HG03442 (cell line): ENCODE measurements at regions not wholly inside any gene's neighbourhood (a gene's known extent, or its start where the extent isn't known, plus 50 kb on each side); places are given as distances from the start of the nearest gene placed in this dataset.
"Not testable (repeated sequence)": the region's sequence is repeated elsewhere in the genome, so short reads cannot be mapped to it uniquely, and the experiment has no call there.

Experiments
- ATAC-seq: cut with Tn5 transposase; IDR thresholded peaks from one replicate; pipeline ENCODE4 v1.9.1; 2021; ENCODE audit warnings: mild to moderate bottlenecking, moderate library complexity; ENCODE audit not compliant: unreplicated experiment

DNA sequence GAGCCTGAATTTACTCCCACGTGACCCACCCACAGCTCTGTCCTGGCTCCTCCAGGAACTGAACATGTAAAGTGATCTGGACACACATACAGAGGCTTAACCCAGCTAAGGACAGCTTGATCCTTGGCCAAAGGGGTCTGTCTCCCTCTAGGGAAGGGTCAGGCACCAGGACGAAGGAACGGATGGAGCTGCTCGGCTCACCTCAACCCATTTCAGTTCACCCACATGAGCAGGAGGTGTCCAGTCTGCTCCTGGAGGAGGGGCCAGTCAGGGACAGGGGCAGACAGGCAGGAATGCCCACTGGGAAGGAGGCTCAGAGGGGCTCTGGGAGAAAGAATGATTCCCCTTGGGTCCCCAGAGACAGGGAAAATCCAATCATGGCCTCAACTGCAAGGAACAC is 567.2 kb downstream of the PTPRU start:
- no peak for ATAC-seq

DNA sequence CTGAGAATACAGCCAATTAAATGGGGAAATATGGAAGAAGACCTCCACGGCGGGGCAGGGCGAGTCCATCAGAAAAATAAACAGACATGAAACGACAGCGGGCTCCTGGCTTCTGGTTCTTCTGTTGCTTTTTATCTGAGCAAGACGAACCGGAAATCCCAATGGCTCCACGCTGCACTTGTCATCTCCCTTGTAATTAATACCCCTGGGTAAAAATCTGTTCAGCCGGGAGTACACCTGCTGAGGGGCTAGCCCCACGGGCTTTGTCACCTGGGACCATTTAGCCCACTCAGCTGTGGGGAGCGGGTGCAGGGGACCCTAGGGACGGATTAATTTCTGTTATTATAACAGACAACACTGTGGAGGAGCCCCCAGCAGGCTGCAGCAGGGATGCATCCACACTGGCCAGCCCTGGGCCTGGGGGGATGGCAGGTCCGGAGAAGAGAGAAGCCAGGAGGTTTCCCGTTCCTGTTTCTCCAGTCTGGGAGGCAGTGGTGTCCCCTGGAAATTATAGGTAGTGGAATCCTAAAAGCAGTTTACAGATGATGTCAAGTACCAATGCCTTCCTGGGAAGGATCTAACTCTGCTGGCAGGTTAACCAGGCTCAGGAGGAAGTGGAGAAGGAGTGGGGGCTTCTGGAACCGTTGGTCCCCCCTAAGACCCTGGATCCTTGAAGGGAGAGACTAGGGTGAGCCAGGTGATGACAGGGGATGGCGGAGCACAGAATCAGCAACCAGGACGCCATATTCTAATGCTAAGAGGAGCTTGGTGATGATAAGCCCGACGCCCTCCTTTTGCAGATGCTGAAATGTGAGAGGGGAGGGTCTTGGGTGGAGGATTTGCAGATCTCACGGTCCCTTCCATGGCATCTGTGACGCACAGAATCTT is 566.1 kb downstream of the PTPRU start:
- ATAC-seq: no peak

DNA sequence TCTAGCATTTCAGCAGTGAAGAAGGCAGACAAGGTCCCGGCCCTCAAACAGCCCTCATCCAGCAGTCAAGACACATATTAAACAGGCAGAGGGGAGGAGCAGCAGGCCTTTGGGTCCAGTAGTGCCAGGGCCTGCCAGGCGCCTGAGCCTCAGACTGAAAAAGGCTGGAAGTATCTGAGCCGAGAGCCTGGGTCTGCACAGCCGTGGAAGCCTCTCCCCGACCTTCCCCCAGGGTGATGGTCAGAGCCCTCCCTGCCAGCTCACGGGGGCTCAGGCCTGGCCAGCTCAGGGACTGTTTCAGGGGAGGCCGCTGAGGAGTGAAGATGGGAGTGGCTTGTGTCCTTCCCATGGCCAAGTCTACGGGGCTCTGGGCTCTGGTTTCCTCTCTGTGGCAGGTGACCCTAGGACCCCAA is 565.2 kb downstream of the PTPRU start:
- no peak for ATAC-seq

DNA sequence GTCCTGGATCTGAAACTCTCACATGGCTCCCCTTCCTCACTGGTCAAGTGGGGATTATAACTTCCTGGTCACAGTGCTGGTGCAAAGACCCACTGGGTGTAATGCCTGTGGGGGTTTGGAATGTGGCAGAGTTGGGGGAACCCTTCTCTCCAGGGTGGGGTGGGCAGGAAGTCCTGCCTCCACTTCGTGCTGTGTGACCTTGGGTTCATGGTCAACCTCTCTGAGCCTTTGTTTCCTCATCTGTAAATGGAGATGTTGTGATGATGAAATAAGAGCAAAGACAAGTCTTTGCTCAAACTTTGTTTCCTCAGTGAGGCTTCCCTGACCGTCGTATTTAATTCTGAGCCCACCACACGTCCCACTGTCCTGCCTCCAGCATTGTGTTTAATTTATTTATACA is 564.7 kb downstream of the PTPRU start:
- no peak for ATAC-seq

DNA sequence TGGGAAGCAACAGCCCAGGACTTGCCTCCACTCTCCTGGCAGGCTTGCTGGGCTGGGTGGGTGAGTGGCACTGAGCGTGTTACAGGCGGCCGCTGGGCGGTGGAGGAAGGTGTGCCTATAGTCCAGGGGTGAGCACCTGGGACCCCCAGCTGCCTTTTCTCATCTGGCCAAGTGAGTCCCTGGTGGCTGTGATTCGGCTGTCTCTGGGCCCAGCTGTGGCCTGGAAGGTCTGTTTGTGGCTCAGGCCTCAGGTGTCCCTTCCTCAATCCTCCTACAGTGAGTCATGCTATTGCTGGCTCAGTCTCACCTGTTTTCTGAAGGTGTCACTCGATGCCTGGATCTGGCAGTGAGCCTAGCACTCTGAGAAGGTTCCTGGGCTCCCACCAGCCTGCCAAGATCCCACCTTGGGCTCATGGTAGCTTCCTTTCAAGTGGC is 564.2 kb downstream of the PTPRU start:
- no peak for ATAC-seq

DNA sequence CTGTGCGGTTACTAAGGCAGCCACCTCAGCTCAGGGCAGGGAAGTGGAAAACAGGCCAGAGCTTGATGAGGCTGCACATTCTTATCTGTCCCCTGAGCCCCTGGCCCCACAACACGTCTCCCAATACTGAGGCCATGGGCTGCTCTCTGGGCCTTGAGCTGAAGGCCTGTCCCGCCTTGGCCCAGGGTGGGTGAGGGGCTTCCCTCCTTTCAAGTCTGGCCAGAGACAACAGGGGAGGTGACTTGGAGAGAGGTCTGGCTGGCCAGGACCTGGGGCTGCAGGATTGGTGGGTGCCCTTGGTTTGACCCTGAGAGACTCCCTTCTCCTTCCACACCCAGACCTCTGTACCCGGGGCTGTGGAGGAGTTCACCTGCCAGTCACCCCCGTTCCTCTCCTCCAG is 563.8 kb downstream of the PTPRU start:
- no peak for ATAC-seq

DNA sequence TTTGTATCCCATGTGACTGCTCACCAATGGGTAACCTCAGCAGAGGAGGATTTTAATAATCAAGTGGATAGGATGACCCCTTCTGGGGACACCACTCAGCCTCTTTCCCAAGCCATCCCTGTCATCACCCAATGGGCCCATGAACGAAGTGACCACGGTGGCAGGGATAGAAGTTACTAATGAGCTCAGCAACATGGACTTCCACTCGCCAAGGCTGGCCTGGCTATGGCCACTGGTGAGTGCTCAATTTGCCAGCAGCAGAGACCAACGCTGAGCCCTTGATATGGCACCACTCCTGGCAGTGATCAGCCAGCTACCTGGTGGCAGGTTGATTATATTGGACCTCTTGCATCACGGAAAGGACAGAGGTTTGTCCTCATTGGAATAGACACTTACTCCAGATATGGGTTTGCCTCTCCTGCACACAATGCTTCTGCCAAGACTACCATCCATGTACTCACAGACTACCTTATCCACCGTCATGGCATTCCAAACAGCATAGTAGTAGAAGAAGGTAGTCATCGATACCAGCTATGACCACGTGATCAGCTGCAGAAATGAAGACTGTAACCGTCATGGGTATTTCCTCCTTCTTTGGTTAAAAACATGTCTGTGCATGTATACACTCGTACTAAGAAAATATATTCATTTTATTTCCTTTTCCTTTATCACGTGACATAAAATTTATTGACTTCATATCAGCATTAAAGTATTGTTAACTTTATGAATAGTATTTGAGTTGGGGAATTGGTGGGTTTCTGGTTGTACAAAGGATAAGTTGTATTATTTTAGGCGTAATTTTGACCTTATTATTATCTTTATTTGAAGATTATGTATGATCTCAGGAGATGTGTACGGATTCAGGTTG is 562.6 kb downstream of the PTPRU start:
- ATAC-seq: no peak

DNA sequence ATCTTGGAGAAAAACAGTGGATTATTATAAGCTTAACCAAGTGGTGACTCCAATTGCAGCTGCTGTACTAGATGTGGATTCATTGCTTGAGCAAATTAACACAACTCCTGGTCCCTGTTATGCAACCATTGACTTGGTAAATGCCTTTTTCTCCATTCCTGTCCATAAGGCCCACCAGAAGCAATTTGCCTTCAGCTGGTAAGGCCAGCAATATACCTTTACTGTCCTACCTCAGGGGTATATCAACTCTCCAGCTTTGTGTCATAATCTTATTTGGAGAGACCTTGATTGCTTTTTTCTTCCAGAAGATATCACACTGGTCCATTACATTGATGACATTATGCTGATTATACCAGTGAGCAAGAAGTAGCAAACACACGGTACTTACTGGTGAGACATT is 560.8 kb downstream of the PTPRU start:
- not testable (repeated sequence) for ATAC-seq

DNA sequence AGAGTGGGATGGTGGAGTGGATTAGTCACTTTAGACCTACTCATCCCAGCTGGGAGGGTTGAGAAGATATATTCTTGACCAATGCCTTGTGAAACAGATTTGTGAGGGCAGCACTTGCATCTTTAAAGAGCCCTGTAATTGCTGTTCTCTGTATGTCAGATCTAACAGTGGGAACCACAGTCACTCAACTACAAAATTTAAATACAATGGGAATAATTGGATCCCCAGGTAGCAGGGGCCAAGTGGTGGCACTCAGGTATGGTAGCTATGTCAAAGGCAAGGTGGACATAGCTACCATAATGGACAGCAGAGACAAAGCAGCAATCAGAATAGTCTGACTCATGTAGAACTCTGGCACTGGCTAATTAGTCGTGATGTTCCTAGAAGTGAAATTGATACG is 559.6 kb downstream of the PTPRU start:
- ATAC-seq: not testable (repeated sequence)

DNA sequence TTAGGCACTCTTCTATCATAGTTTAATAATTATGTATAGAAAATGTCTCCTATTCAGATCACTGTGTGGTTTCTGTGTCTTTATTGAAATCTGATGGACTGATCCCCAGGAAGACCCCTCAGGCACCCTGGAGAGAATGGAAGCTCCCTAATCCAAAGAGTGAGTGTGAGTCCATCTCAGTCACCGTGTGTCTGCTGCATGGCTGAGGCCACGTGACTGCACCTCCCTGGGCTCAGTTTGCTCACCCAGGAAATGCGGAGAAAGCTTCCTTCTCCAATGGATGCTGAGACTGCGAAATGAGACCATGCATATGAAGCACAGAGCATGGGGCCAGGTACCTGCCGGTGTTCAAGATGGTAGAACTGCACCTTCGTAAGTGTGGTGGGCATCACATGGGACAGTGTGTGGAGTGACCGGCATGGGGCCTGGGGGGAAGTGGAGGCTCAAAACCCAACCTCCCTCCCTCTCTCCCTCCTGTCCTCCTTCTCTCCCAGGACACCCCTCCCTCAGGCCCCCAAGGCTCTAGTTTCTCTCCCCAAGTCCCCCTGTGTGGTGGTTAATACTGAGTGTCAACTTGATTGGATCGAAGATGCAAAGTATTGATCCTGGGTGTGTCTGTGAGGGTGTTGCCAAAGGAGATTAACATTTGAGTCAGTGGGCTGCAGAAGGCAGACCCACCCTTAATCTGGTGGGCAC is 557.5 kb downstream of the PTPRU start:
- no peak for ATAC-seq

DNA sequence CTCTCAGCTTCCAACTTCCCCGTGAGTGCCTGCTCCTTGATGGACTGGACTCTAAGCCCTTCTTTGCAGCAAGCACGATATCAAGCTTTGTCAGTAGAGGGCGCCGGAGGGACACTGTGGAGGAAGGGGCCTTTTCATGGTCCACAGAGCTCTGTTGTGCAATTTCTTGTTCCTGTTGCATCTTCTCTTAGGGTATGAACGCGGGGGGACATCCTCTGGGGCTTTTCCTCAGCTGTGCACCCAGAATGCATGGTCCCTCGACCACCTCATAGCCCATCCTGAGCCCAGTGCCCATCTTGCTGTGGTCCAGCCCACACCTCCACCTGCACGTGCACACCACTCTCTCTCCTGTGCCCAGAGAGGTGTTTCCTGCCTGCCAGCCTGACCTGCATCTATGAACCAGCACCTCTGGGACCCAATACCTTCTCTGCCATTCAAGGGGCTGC is 556.8 kb downstream of the PTPRU start:
- no peak for ATAC-seq

DNA sequence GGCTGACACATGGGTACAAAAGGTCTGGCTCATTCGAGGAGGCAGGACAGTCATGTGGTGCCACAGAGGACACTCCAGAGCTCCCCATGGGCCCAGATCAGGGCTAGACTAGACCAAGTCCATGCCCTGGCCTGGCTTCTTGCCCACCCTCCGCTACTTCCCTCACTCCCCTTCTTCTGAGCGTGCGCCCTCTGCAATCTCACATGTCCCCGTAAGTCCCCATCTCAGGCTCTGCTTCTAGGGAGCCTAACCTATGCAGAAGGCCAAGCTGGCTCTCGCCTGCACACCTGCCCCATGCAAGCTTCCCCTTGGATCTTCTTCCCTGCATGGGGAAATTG is 553.6 kb downstream of the PTPRU start:
- ATAC-seq: no peak

DNA sequence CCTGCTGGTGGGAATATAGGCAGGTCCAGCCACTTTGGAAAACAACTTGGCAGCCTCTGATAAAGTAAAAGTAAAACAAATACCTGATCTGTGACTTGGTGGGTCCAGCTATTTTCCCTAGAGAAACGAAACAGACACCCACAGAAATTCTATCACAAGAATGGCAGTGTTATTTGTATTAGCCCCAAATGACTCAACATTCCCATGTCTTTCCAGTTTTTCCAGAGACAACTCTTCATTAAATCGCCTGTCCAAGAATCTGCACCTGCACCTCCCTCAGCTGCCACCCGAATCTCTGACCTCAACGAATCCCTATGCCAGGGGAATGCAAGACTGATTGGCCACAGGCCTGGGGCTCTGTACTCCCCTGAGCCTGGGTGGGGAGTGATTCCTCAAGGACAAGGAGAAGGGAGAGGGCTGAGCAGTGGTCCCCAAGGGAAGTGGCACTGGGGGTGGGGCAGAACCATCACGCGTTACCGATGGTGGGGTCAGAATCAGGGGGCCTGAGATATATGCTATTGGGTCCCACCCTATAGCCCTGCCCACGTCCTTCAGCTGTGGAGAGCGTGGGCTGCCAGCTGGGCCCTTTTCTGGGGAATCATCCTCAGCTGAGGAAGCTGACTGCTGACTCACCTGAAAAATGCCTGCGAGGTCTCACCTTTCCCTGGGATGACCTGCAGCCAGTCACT is 553.0 kb downstream of the PTPRU start:
- ATAC-seq: no peak

DNA sequence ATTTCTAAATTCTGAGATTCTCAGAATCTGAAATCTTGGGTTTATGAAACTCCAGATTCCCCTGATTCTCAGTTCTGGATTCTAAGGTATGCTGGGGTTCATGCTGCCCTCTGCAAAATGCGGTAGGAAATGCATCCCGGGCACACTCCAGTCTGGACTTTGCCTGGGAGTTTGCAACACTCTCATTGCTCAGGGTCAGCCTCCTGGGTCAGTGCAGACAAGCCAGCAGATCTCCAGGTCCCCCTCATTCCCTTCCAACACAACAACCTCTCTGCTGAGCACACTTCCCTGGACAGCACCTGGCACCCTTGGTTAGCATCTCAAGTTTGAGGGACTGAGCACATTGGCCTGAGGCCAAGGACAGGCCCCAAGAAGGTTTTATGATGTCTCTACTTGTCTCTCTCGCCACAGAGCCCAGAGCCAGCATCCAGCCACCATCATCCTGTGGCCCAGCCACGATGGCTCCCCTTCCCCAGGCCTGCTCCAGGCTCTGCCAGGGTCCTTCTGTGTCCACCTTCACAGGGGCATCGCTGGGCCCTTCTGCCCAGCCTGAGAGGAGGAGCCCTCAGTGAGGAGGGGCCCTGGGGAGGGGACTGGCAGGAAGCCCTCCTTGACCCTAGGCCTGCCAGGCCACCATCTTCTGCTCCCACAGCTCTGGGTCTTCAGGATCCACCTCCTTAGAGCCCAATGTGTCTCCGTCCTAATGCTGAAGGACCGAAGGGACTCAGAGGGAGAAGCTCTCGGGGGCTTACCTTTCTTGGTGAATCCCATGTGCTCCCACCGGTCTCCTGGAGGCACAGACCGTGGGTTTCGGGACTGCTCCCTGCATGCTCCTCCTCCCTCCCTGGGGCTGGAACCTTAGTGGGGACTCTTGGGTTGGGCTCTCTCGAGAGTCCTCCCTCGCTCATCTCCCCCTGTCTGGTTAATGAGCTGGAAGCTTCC is 550.7 kb downstream of the PTPRU start:
- no peak for ATAC-seq

DNA sequence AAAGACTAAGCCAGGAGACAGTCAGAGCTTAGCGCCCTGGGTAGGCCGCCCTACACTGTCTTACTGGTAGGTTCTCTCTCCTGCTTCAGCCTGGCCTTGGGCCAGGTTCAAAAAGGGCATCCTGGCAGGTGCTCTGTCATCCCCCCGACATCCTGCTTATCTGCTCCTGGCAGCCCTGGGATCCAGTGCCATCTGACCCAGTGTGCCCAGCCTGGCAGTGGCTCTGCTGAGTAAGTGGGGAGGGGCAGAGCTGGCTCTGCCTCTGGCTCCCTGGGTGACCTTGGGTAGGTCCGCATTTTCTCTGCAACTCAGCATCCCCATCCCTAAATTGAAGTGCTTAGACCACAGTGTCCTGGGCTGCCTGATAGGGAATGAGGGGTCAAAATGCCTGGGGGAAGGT is 549.9 kb downstream of the PTPRU start:
- no peak for ATAC-seq

DNA sequence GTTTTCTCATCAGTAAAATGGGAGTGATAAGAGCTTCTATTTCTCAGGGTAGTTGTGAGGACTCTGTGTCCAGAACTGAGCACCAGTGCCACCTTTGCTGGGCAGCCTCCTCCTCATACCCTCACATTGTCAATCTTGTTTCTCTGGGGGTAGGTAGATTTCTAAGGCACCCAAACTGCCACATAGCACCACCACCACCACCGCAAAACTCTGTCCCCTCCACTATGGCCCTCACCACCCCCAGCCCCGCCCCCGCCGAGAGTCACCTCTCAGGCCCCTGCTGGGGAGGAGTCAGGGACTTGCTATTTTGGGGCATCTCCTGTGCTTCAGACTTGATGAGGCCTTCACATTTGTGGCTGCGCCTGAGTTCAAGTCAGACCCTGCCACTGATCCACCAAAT is 549.2 kb downstream of the PTPRU start:
- no peak for ATAC-seq

DNA sequence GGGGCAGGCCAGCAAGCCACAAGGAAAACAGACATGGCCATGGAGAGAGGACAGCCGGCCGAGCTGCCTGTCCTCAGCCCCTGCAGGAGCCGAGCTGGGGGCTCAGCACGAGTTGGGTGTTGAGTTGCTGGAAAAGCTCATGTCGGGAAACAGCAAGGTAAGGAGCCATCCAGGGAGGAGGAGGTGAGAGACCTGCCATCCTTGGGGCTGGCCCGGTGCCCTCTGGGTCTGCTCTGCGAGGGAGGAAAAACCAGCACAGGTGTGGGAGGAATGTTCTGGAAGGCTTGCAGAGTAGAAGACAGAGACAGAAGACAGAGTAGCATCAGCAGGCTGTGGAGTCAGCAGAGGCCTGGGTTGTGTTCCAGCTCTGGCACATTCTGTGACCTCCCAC is 548.8 kb downstream of the PTPRU start:
- no peak for ATAC-seq

DNA sequence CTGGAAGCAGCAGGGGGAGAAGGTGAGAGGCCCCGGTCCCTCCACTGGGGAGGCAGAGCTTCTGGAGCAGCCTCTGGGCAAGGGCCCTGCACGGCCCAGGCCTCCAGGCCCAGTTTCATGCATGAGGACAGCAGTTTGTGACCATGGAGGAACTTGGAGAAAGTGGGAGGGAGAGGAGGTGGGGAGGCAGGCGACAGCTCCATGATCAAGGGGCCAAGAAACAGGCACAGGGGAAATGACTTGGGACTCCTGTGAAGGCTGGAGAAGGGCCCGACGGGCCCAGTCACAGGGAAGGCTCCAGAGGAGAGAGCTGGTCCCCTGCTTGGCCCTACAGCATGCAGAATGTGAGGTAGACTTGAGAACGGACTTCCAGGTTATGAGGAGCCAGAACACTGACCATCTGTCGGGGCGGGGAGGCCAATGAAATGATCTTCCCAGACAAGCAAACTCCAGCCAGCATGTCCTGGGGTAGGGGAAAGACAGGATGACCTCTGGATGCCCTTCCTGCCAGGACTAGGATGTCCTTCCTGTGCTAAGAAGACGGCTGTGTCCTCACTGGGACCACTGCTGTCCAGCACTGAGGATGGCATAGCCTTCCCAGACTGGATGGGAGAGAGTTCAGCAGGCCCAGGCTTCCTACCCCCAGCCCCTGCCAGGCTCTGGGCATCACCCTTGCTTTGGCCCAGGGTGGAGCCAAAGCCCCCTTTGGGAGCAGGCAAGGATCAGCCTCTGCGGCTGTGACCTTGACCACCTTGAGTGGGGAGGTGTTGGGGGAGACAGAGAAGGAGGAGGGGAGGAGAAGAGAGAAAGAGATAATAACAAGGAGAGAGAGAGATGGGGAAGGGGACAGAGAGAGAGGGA is 548.2 kb downstream of the PTPRU start:
- no peak for ATAC-seq
